HG02884 (cell line): ENCODE measurements at regions not wholly inside any gene's neighbourhood (a gene's known extent, or its start where the extent isn't known, plus 50 kb on each side); places are given as distances from the start of the nearest gene placed in this dataset.
"Not testable (repeated sequence)": the region's sequence is repeated elsewhere in the genome, so short reads cannot be mapped to it uniquely, and the experiment has no call there.

ENCODE experiments used
- ATAC-seq: cut with Tn5 transposase; IDR thresholded peaks from one replicate; pipeline ENCODE4 v1.9.1; 2021; ENCODE audit warnings: mild to moderate bottlenecking, moderate library complexity; ENCODE audit not compliant: unreplicated experiment

GRCh38 chr4:152200511-152201333 is 335.2 kb downstream of the FBXW7 start:
- ATAC-seq, result no peak

DNA sequence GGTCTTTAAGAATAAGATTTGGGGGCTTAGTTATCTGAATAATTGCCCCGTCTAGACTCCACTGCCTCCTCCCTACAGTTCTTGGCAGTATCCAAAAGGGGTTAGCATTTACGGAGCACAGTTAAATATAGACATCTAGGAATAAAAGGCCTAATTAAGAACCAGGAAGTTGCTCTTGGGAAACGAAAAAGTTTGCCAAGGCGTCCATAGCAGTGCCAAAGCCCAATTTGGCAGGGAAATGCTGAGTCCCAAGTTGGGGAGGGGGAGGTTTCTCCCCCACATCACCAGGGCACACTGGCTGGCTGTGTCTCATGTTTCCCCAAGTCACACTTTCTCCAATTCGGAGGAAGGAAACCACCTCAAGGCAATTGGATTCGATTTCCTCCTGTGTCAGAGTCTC is 338.7 kb downstream of the FBXW7 start:
- ATAC-seq, result no peak

- ATAC-seq, result no peak
Measured at GRCh38 chr4:152195888-152196287, 340.0 kb downstream of the FBXW7 start.

GRCh38 chr4:152193059-152193458 is 342.8 kb downstream of the FBXW7 start:
- no peak for ATAC-seq

- no peak for ATAC-seq
Measured at GRCh38 chr4:152190907-152191306, 345.0 kb downstream of the FBXW7 start.

DNA sequence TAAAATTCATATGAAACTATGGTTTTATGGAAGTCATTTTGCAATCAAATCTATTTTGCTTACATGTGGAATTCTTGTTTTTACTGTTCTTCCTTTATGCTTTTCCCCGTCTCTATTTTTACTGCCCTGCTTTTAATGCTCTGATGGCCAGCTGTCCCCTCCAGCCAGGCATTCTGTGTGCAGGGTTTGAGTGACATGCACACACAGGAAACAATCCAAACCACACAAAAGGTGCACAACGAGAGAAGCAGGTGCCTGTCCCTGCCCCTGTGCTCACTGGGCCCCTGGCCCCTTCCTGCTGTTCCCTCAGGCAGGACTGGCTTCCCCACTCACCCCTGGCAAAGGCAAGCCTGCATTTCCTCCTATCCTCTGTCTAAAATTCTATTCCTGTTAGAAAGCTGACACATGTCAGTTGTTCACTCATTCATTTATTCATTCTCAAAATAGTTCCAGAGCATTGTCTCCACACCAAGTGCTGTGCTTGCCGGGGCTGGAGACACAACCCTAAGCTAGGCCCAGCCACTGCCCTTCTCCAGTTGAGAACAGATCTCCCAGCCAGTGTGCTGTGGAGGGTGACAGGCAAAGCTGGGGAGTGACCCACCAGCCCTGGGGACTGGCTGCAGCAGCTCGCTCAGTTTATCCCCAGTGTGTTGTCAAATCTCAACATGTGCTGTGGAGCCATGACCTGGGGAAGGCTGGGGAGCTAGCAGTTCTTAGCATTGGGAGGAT is 346.3 kb downstream of the FBXW7 start:
- peak; percentile 69 for ATAC-seq

- no peak for ATAC-seq
Measured at GRCh38 chr4:152188801-152189200, 347.1 kb downstream of the FBXW7 start.

DNA sequence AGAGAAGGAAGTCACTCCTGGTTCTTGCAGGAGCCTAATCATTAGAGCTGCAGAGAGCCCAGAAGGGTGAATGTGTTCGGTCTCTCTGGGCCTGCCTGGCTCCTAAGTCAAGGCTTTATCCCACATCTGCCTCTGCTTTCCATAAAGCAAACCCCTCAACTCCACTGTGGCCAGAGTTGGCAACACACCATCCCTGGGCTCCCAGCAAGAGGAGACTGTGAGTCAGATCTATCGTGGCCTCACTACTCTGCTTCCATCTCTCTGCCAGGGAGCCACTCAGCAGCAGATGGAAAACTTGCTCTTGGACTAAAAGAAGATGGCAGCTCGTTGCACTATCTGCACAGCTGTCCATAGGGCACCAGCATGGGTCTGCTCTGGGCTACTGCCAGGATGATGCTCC is 348.2 kb downstream of the FBXW7 start:
- ATAC-seq, result no peak

DNA sequence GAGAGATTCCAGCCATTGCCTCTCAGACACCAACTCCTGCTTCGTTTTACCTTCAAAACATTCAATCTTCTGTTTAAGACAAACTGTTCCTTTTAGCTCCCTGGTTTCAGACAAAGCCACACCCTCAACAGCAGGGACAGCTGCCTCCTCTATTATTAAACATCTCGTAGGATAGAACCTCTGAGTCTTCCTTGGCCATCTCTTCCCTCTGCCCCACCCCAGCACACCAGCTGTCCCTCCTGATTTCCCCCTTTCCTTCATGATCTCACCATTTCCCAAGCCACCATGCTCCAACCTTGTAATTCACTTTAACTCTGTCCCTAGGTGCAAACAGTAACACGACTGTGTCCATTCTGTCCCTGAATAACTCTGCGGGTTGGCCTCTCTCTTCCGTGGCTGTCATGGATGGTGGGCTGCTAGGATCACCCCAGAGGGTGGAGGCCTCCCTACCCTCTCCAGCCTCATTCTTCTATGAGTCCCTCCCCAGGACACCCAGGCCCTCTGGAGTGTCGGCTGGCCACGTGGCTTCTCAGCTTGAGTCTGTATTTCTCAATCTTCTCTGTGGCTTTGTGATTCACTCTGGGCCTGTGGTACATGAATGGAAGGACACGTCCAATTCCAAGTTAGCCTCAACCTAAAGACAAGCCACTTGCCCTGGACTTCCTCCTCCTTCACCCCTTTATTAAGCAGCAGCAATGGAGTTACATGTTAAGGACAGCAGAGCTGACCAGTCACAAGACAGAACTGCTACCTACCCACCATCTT is 349.9 kb downstream of the FBXW7 start:
- no peak for ATAC-seq

DNA sequence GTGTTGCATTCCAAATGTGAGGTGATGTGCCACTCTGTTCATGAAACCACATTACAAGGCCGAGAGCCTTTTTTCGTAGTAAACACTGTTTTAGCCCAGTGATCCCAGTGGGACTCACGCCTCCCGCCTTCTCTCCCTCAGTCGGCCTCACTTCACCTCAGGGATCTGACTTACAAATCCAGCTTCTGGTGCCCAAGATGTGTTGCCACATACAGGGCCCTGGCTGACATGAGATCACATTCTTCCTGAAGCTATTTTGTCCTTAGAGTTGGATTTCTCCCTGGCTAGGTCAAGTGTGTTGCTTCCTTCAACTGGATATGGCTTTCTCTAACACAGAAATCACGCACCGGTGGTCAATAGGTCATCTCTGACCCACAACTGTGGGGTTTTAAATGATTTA is 354.7 kb downstream of the FBXW7 start:
- ATAC-seq, result no peak

DNA sequence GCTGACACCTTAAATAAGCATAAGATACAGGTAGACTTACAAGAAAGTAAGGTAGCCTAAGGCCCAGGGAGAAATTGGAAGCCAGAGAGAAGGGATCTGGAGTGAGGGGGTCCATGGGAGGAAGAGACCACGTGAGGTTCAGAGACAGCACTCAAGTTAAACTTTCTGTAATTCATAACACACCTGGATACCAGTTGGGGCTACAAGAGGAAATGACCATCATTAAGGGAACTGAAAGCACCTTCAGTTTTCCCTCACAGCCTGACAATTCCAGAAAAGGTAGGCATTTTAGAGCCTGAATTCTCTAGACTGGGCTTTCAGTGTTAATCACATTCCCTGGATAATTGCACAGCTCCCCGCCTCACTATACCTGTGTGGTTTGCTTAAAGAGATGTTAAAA is 355.5 kb downstream of the FBXW7 start:
- no peak for ATAC-seq

DNA sequence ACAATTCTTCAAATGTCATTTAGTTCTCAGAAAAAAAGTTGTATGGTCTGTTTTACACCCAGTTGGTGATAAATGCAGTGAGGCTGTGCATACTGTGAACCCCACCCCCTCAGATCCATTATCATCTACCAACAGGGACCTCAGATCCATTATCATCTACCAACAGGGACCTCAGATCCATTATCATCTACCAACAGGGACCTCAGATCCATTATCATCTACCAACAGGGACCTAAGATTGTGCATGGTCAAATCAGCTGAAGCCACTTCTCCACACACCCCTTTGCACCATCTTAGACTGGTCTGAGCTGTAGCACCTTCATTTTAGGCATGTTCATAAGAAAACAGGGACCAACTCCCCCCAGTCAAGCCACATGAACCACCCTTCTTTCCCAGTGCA is 358.4 kb downstream of the FBXW7 start:
- not testable (repeated sequence) for ATAC-seq

GRCh38 chr4:152176627-152177214 is 359.2 kb downstream of the FBXW7 start:
- ATAC-seq, result no peak

- ATAC-seq, result no peak
Measured at GRCh38 chr4:152175586-152175985, 360.3 kb downstream of the FBXW7 start.

DNA sequence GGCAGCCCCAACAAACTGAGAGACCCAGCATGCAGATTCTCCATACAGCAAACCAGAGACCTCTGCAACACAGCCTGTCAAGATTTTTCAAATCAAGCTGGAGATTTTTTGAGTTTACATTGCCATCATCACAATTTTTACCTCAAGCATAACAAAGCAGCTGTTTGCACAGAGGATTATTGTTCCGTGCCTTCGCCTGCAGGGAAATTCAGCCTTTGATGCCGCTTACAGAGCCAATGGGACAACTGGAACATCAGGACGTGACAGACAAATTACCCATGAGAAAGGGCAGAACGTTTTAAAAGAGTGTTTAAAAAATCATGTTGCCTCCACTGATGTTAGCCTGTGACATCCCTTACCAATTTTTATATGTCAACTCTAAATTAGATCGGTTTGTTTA is 363.7 kb downstream of the FBXW7 start:
- no peak for ATAC-seq

GRCh38 chr4:152171556-152171955 is 364.3 kb downstream of the FBXW7 start:
- ATAC-seq, result no peak

DNA sequence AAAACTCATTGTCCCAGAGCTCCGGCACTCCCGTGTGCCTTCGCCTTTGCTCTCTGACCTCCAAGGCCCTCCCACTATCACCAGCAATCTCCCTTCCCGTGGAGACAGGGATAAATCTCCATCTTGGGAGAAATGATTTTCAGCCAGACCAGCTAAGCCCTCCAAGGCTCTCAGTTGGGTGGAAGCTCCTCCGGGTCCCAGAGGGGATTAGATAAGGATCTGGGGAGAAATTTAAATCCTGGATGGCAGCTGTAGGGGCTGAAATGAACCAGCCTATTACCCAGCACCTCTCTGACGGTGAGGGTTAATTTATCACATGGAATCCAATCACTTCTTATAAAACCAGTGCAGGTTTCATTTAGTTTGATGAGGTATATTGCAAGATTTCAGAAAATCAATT is 366.2 kb downstream of the FBXW7 start:
- ATAC-seq, result no peak

DNA sequence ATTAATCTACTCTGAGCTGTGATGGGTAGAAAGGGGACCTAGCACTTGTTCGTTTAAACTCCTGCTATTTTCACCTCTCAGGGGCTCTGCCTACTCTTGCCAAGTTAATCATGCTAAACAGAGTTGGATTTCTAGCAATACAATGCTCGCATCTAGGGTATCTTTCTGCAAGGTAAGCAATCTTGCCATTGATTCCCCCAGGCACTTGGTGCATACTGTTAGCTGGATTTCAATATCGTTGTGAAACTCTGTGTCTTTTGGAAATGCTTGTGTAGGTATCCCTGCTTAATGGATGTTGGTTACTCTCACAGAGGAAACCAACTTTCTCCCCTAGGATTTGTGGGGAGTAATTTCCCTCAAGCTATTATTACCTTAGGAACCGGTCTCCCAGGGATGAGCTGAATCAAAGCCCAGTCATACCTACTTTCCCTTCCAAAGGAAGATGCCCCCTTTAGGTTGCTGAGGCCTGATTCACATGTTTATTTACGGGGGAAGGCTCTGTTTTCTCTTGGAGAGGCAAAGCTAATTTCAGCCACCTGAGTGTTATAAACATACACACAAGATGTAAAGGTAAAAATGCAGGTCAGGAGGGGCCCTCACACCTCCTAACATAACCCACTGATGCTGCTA is 366.8 kb downstream of the FBXW7 start:
- no peak for ATAC-seq

GRCh38 chr4:152166567-152166966 is 369.3 kb downstream of the FBXW7 start:
- ATAC-seq, result no peak

GRCh38 chr4:152165846-152166245 is 370.0 kb downstream of the FBXW7 start:
- ATAC-seq, result no peak

DNA sequence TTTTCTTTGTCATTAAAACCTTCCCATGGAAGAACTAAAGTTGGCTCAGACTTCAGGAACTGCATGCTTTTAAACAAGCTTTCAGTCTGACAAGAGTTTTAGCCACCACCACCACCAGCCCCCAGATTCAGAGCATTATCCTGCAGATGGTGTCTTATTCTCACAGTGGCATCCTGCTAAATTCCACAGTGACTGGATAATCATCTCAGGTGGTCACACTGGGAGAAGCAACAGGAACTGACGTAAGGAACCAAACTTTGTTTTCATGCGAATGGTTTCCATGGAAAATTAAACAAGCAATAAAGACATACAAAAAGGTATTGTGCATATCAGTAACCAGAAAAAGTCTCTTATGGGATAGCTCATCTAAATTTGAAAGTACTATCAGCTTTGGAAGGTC is 370.7 kb downstream of the FBXW7 start:
- no peak for ATAC-seq
